ENCODE measurements at regions not wholly inside any gene's neighbourhood (a gene's known extent, or its start where the extent isn't known, plus 50 kb on each side); places are given as distances from the start of the nearest gene placed in this dataset.

DNA sequence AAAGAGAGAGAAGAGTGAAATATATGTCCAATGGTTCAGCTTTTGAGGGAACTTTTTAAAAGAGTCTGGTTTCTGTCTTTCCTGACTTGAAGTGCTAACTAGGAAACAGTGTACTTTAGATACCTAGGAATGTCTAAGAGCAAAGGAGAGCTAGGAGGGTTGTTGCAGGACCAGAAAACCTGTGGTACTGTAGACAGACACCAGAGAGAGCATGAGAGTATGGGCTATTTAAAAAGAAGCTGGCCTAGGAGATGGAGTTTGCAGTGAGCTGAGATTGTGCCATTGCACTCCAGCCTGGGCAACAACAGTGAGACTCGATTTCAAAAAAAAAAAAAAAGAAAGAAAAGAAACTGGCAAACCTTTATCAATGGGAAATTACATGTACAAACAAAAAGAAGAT, 223.9 kb downstream of the FAT4 start:
- no peaks in the 10 kb centered on the region for H3K79me2 ChIP-seq (ENCODE audit: control insufficient read depth, insufficient read depth, low read length)
- no peaks in the 10 kb centered on the region for H3K9me3 ChIP-seq (ENCODE audit: control insufficient read depth, insufficient read depth, low read depth, low read length)
- H3K4me3 ChIP-seq (replicated peaks in 1 of 4; ENCODE audit: control extremely low read depth in 1 of 4, insufficient read depth in 1 of 4, low read depth in 3 of 4, low read length in 4 of 4), result no peak overlapping the region
- no peak overlapping the region for H3K27ac ChIP-seq (ENCODE audit: insufficient read depth, low read length)
- TF ChIP-seq EZH2 (IDR thresholded peaks at IDR 0.05; ENCODE audit: low read length, missing control alignments), result no peak
- TF ChIP-seq, protein P1, sequence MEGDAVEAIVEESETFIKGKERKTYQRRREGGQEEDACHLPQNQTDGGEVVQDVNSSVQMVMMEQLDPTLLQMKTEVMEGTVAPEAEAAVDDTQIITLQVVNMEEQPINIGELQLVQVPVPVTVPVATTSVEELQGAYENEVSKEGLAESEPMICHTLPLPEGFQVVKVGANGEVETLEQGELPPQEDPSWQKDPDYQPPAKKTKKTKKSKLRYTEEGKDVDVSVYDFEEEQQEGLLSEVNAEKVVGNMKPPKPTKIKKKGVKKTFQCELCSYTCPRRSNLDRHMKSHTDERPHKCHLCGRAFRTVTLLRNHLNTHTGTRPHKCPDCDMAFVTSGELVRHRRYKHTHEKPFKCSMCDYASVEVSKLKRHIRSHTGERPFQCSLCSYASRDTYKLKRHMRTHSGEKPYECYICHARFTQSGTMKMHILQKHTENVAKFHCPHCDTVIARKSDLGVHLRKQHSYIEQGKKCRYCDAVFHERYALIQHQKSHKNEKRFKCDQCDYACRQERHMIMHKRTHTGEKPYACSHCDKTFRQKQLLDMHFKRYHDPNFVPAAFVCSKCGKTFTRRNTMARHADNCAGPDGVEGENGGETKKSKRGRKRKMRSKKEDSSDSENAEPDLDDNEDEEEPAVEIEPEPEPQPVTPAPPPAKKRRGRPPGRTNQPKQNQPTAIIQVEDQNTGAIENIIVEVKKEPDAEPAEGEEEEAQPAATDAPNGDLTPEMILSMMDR (conservative IDR thresholded peaks at IDR 0.05 in 1 of 2, IDR thresholded peaks at IDR 0.05 in 1 of 2; ENCODE audit: low read depth in 1 of 2, low read length in 2 of 2), result no peak
- no peak overlapping the region for H3K4me2 ChIP-seq (ENCODE audit: extremely low read depth, insufficient read depth, low read length)
- no peaks in the 10 kb centered on the region for H3K27me3 ChIP-seq (ENCODE audit: control insufficient read depth, insufficient read depth, low read length)
- no peak overlapping the region for H3K9ac ChIP-seq (ENCODE audit: insufficient read depth, low read length)
- no peaks in the 10 kb centered on the region for H3K4me1 ChIP-seq (ENCODE audit: control insufficient read depth, extremely low read depth, insufficient read depth, low read length)
- H4K20me1 ChIP-seq (ENCODE audit: control insufficient read depth, extremely low read depth, insufficient read depth, low read length), result no peaks in the 10 kb centered on the region
- H2AFZ ChIP-seq (ENCODE audit: low read length), result no peak overlapping the region
- H3K36me3 ChIP-seq (ENCODE audit: control insufficient read depth, insufficient read depth, low read length), result no peaks in the 10 kb centered on the region
- DNase-seq (ENCODE audit: low read depth in 2 of 2), result no peak

DNA sequence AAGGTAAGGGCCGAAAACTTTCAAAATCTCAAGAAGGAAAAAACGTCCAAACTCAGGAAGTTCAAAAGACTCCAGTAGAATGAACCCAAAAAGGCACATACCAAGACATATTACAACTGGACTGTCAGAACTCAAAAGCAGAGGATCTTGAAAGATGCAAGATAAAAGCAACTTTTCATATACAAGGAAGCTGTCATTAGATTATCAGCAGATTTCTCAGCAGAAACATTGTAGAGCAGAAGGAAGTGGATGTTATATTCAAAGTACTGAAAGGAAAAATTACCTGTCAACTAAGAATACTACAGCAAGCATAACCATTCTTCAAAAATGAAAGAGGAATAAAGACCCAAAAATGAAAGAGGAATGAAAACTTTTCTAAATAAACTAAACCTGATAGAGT, 224.9 kb downstream of the FAT4 start:
- no peak overlapping the region for H3K27ac ChIP-seq (ENCODE audit: insufficient read depth, low read length)
- H3K4me1 ChIP-seq (ENCODE audit: control insufficient read depth, extremely low read depth, insufficient read depth, low read length), result no peaks in the 10 kb centered on the region
- H2AFZ ChIP-seq (ENCODE audit: low read length), result no peak overlapping the region
- no peaks in the 10 kb centered on the region for H3K79me2 ChIP-seq (ENCODE audit: control insufficient read depth, insufficient read depth, low read length)
- no peak overlapping the region for H3K9ac ChIP-seq (ENCODE audit: insufficient read depth, low read length)
- H3K27me3 ChIP-seq (ENCODE audit: control insufficient read depth, insufficient read depth, low read length), result no peaks in the 10 kb centered on the region
- no peaks in the 10 kb centered on the region for H3K9me3 ChIP-seq (ENCODE audit: control insufficient read depth, insufficient read depth, low read depth, low read length)
- no peaks in the 10 kb centered on the region for H4K20me1 ChIP-seq (ENCODE audit: control insufficient read depth, extremely low read depth, insufficient read depth, low read length)
- H3K4me2 ChIP-seq (ENCODE audit: extremely low read depth, insufficient read depth, low read length), result no peak overlapping the region
- H3K4me3 ChIP-seq (replicated peaks in 1 of 4; ENCODE audit: control extremely low read depth in 1 of 4, insufficient read depth in 1 of 4, low read depth in 3 of 4, low read length in 4 of 4), result no peak overlapping the region
- no peak for DNase-seq (ENCODE audit: low read depth in 2 of 2)
- H3K36me3 ChIP-seq (ENCODE audit: control insufficient read depth, insufficient read depth, low read length), result no peaks in the 10 kb centered on the region
- TF ChIP-seq, protein P1 (conservative IDR thresholded peaks at IDR 0.05 in 1 of 2, IDR thresholded peaks at IDR 0.05 in 1 of 2; ENCODE audit: low read depth in 1 of 2, low read length in 2 of 2), result no peak
- TF ChIP-seq EZH2 (IDR thresholded peaks at IDR 0.05; ENCODE audit: low read length, missing control alignments), result no peak

DNA sequence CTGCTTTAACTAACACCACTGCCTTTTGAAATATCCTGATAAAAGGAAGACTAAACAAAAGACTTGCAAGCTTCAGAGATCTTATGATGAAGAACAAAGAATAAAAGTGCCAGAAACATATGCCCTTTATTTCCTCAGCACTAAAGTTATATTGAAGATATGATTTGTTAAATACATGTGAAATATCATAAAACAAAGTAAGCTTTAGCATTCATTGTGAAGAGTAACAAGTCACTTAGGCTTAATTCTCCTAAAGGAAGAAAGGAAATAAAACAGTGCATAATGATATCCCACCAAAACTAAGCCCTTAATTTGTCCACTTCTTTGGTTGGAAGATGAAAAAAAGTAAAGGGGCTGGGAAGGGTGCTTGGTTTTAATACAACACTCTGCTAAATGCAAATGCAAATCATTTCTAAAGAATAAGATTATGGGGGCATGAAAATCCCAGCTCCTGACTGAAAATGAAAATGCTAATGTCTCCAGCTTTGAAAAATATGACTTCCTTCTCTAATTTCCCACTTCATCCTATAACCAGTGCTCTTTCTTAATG, 227.2 kb downstream of the FAT4 start:
- DNase-seq (ENCODE audit: low read depth in 2 of 2), result no peak
- Histone ChIP-seq H3K4me3 (replicated peaks in 1 of 4; ENCODE audit: control extremely low read depth in 1 of 4, insufficient read depth in 1 of 4, low read depth in 3 of 4, low read length in 4 of 4) (no peak overlapping the region), H3K4me2 (ENCODE audit: extremely low read depth, insufficient read depth, low read length) (no peak overlapping the region), H3K79me2 (ENCODE audit: control insufficient read depth, insufficient read depth, low read length) (no peaks in the 10 kb centered on the region), H2AFZ (ENCODE audit: low read length) (no peak overlapping the region), H3K9ac (ENCODE audit: insufficient read depth, low read length) (no peak overlapping the region), H3K36me3 (ENCODE audit: control insufficient read depth, insufficient read depth, low read length) (no peaks in the 10 kb centered on the region), H3K27ac (ENCODE audit: insufficient read depth, low read length) (no peak overlapping the region), H3K4me1 (ENCODE audit: control insufficient read depth, extremely low read depth, insufficient read depth, low read length) (no peaks in the 10 kb centered on the region), H3K27me3 (ENCODE audit: control insufficient read depth, insufficient read depth, low read length) (no peaks in the 10 kb centered on the region), H3K9me3 (ENCODE audit: control insufficient read depth, insufficient read depth, low read depth, low read length) (no peaks in the 10 kb centered on the region), H4K20me1 (ENCODE audit: control insufficient read depth, extremely low read depth, insufficient read depth, low read length) (no peaks in the 10 kb centered on the region)
- TF ChIP-seq, protein P1 (conservative IDR thresholded peaks at IDR 0.05 in 1 of 2, IDR thresholded peaks at IDR 0.05 in 1 of 2; ENCODE audit: low read depth in 1 of 2, low read length in 2 of 2), result no peak
- TF ChIP-seq EZH2 (IDR thresholded peaks at IDR 0.05; ENCODE audit: low read length, missing control alignments), result no peak

Measured in fibroblast of lung (primary cell).